CD14-positive monocyte (primary cell): ENCODE measurements at regions not wholly inside any gene's neighbourhood (a gene's known extent, or its start where the extent isn't known, plus 50 kb on each side); places are given as distances from the start of the nearest gene placed in this dataset.

Experiments
- DNase-seq, 3 donors: peaks; one replicate each; pipeline ENCODE4 v3.0.0-alpha.2; 2011 to 2022
- H2AFZ ChIP-seq: 2 replicates; pipeline ENCODE4 v1.6.0; 2012; ENCODE audit warnings: mild to moderate bottlenecking, low read depth, low read length, inconsistent platforms; ENCODE audit not compliant: insufficient read depth, poor library complexity, severe bottlenecking
- H3K27ac ChIP-seq, 2 donors: 1 replicate in 1 of 2; 2 replicates in 1 of 2; pipeline ENCODE4 v1.5.1; 2012 to 2013; ENCODE audit warnings: low read length in 2 of 2, control low read depth in 1 of 2, inconsistent platforms in 1 of 2, low read depth in 1 of 2, mild to moderate bottlenecking in 1 of 2
- H3K27me3 ChIP-seq, 2 donors: one replicate each; pipeline versions ENCODE4 v1.6.0 to v1.6.1; 2011 to 2013; ENCODE audit warnings: low read length in 2 of 2; ENCODE audit not compliant: control insufficient read depth in 2 of 2, insufficient read depth in 2 of 2
- H3K36me3 ChIP-seq, 2 donors: replicated peaks in 1 of 2; 1 replicate in 1 of 2; 2 replicates in 1 of 2; pipeline versions ENCODE4 v1.5.1 to v1.6.1; 2012 to 2013; ENCODE audit warnings: low read length in 2 of 2, control low read depth in 1 of 2, inconsistent platforms in 1 of 2, mild to moderate bottlenecking in 1 of 2; ENCODE audit not compliant: insufficient read depth in 2 of 2, control insufficient read depth in 1 of 2
- H3K4me1 ChIP-seq, 2 donors: 1 replicate in 1 of 2; 2 replicates in 1 of 2; pipeline versions ENCODE4 v1.5.1 to v1.6.1; 2012 to 2013; ENCODE audit warnings: low read length in 2 of 2, control low read depth in 1 of 2, inconsistent platforms in 1 of 2, mild to moderate bottlenecking in 1 of 2, moderate library complexity in 1 of 2; ENCODE audit not compliant: insufficient read depth in 2 of 2, control insufficient read depth in 1 of 2
- H3K4me2 ChIP-seq: replicated peaks from 2 replicates; pipeline ENCODE3; 2012; ENCODE audit warnings: low read length, moderate library complexity, mild to moderate bottlenecking; ENCODE audit not compliant: poor library complexity, severe bottlenecking; ENCODE audit errors: extremely low read depth
- H3K4me3 ChIP-seq, 3 experiments: fragments of 200-600 bp in 1 of 3; sonication (generic) in 1 of 3; replicated peaks in 1 of 3; 1 replicate in 2 of 3; 2 replicates in 1 of 3; pipeline ENCODE4 v1.5.1; 2011 to 2013; ENCODE audit warnings: low read length in 3 of 3, mild to moderate bottlenecking in 3 of 3, control low read depth in 2 of 3, low read depth in 2 of 3, inconsistent platforms in 1 of 3, moderate library complexity in 1 of 3
- H3K79me2 ChIP-seq: 2 replicates; pipeline ENCODE4 v1.6.0; 2012; ENCODE audit warnings: mild to moderate bottlenecking, control low read depth, inconsistent platforms, low read length, moderate library complexity; ENCODE audit not compliant: insufficient read depth
- H3K9ac ChIP-seq: 2 replicates; pipeline ENCODE4 v1.6.0; 2017; ENCODE audit warnings: low read length, mild to moderate bottlenecking; ENCODE audit not compliant: insufficient read depth, poor library complexity, severe bottlenecking
- H3K9me3 ChIP-seq, 2 donors: replicated peaks in 1 of 2; 1 replicate in 1 of 2; 2 replicates in 1 of 2; pipeline versions ENCODE4 v1.5.1 to v1.6.1; 2012 to 2013; ENCODE audit warnings: low read length in 2 of 2, control low read depth in 1 of 2; ENCODE audit not compliant: control insufficient read depth in 1 of 2, insufficient read depth in 1 of 2
- H4K20me1 ChIP-seq: 2 replicates; pipeline ENCODE4 v1.6.0; 2012; ENCODE audit warnings: mild to moderate bottlenecking, low read length, control low read depth, moderate library complexity; ENCODE audit not compliant: insufficient read depth
- H3K27ac Mint-ChIP-seq, 7 donors: one replicate each; pipeline ENCODE4 v1.8.0; 2020; ENCODE audit warnings: mild to moderate bottlenecking in 7 of 7, mixed read lengths in 7 of 7, moderate library complexity in 6 of 7, inconsistent platforms in 2 of 7
- H3K27me3 Mint-ChIP-seq, 3 donors: one replicate each; pipeline ENCODE4 v1.8.0; 2021 to 2022; ENCODE audit warnings: low read depth in 3 of 3, mild to moderate bottlenecking in 3 of 3, mixed read lengths in 3 of 3, moderate library complexity in 3 of 3, inconsistent platforms in 1 of 3
- H3K36me3 Mint-ChIP-seq, 2 donors: one replicate each; pipeline ENCODE4 v1.8.0; 2020; ENCODE audit warnings: mixed read lengths in 2 of 2, inconsistent platforms in 1 of 2, mild to moderate bottlenecking in 1 of 2
- H3K4me1 Mint-ChIP-seq: one replicate; pipeline ENCODE4 v1.8.0; 2020; ENCODE audit warnings: mild to moderate bottlenecking, mixed read lengths
- H3K4me3 Mint-ChIP-seq, 2 donors: one replicate each; pipeline ENCODE4 v1.8.0; 2020; ENCODE audit warnings: mild to moderate bottlenecking in 2 of 2, mixed read lengths in 2 of 2, moderate library complexity in 1 of 2
- H3K9me3 Mint-ChIP-seq, 7 donors: one replicate each; pipeline ENCODE4 v1.8.0; 2020 to 2022; ENCODE audit warnings: mixed read lengths in 7 of 7, mild to moderate bottlenecking in 6 of 7, moderate library complexity in 6 of 7, inconsistent platforms in 2 of 7
- CTCF ChIP-seq: fragments of 200-600 bp; IDR thresholded peaks from one replicate; pipeline ENCODE4 v1.8.0; 2022; ENCODE audit warnings: antibody characterized with exemption, mild to moderate bottlenecking
- WGBS: methylation state at CpG from one replicate; pipeline ENCODE4 v1.1.5; 2013; ENCODE audit warnings: missing lambda C conversion rate; ENCODE audit not compliant: insufficient coverage; 5-methylcytosine and 5-hydroxymethylcytosine counted together
- intact Hi-C, 2 donors: fragments of 100-400 bp; cut with micrococcal nuclease; formaldehyde crosslinking; loops; one replicate each; pipeline versions ENCODE4 v1.15.0 to v1.15.1; 2023

DNA sequence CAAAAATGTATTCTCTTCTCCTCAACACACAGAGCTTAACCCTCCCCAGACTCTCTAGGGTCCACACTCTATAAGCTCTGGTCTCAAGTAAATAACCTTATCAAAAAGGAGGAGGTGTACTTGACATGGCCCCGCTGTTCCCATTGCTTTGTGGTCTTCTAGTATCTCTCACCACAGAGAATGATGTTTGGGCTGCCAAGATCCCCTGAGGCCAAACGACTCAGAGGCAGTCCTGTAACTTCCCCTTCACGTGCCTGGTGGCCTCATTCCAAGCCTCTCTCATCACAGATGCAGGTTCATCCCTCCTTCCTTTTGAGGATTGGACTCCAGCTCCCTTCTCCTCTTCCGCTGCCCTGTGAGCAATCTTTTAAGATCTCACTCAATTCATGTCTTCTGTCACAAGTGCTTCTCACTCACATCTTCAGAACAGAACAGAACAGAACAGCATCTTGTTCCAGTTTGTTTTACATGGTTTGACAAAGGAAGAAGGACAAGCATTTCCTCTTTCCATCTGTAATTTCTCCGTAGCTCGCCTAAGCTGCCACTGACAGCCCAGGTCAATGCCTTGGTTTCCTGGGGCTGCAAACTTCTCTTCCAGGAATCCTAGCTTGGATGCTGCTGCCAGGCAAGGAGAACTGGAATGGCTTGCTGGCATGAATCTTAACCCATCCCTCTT is 541.5 kb downstream of the CD83 start:
- Histone ChIP-seq H3K4me3 (peak overlapping the region in 1 of 3 experiments; percentile 6), H3K27me3 (no peaks in the 10 kb centered on the region), H2AFZ (peak overlapping the region; percentile 9), H3K4me2 (peak overlapping the region; percentile 41), H3K4me1 (peaks cover 55 to 64% of the 10 kb centered on the region in 2 donors), H3K9ac (peak overlapping the region; percentile 25), H4K20me1 (no peaks in the 10 kb centered on the region), H3K9me3 (no peaks in the 10 kb centered on the region), H3K27ac (peak overlapping the region; percentile 61 to 81), H3K36me3 (no peaks in the 10 kb centered on the region), H3K79me2 (no peaks in the 10 kb centered on the region)
- 3% methylated on average over 5 of the region's 6 CpGs for WGBS
- Mint-ChIP-seq H3K36me3 (peaks cover 0 to 8% of the 10 kb centered on the region in 2 donors), H3K4me1 (peaks cover 49% of the 10 kb centered on the region), H3K27me3 (peaks cover 0 to 2% (median 0%) of the 10 kb centered on the region in 3 donors), H3K4me3 (peak overlapping the region; percentile 48 to 77), H3K9me3 (peaks cover 0 to 2% (median 0%) of the 10 kb centered on the region in 7 donors), H3K27ac (peak overlapping the region in 6 of 7 donors; percentile 83 to 96 (median 92))
- no peak for TF ChIP-seq CTCF
- peak; percentile 84 to 88 (median 85) for DNase-seq
- intact Hi-C loops, result no loop called here

- H4K20me1 ChIP-seq, result no peaks in the 10 kb centered on the region
- H3K36me3 ChIP-seq, result no peaks in the 10 kb centered on the region
- no peaks in the 10 kb centered on the region for H3K9me3 ChIP-seq
- no peak for DNase-seq
- peak overlapping the region in 1 of 2 donors; percentile 81 for H3K27ac ChIP-seq
- H2AFZ ChIP-seq, result no peak overlapping the region
- TF ChIP-seq CTCF, result no peak
- H3K9ac ChIP-seq, result no peak overlapping the region
- H3K36me3 Mint-ChIP-seq, result peaks cover 0 to 8% of the 10 kb centered on the region in 2 donors
- H3K4me3 ChIP-seq, result no peak overlapping the region
- no peak overlapping the region for H3K4me2 ChIP-seq
- no peak overlapping the region for H3K4me3 Mint-ChIP-seq
- H3K4me1 ChIP-seq, result peaks cover 63 to 73% of the 10 kb centered on the region in 2 donors
- peaks cover 0 to 2% (median 0%) of the 10 kb centered on the region in 7 donors for H3K9me3 Mint-ChIP-seq
- peaks cover 58% of the 10 kb centered on the region for H3K4me1 Mint-ChIP-seq
- peak overlapping the region in 6 of 7 donors; percentile 24 to 96 (median 92) for H3K27ac Mint-ChIP-seq
- no peaks in the 10 kb centered on the region for H3K27me3 ChIP-seq
- intact Hi-C loops, result loop anchor here in 1 of 2 donors (2.0 kb wide), 1 partner anchor 21 kb away; no protein-coding TSS in a partner anchor
- no peaks in the 10 kb centered on the region for H3K79me2 ChIP-seq
- no peaks in the 10 kb centered on the region for H3K27me3 Mint-ChIP-seq
Observed at GRCh38 chr6:14659841-14660240, 542.3 kb downstream of the CD83 start.
